Sigmoid colon (tissue), 6 donors: ENCODE measurements at regions not wholly inside any gene's neighbourhood (a gene's known extent, or its start where the extent isn't known, plus 50 kb on each side); places are given as distances from the start of the nearest gene placed in this dataset.

Source experiments
- DNase-seq: peaks from one replicate; pipeline ENCODE4 v3.0.0-alpha.2; 2019
- H3K27ac ChIP-seq, 4 donors: fragments of 200-600 bp; sonication (generic); one replicate each; pipeline ENCODE4 v1.5.1; 2016 to 2019; ENCODE audit warnings: mild to moderate bottlenecking in 1 of 4
- H3K27me3 ChIP-seq, 3 donors: fragments of 200-600 bp; sonication (generic); one replicate each; pipeline ENCODE4 v1.5.1; 2019; ENCODE audit warnings: mild to moderate bottlenecking in 1 of 3
- H3K36me3 ChIP-seq, 4 donors: fragments of 200-600 bp; sonication (generic); one replicate each; pipeline ENCODE4 v1.5.1; 2016 to 2019
- H3K4me1 ChIP-seq, 4 donors: fragments of 200-600 bp; sonication (generic); one replicate each; pipeline ENCODE4 v1.5.1; 2017 to 2019
- H3K4me3 ChIP-seq, 4 donors: fragments of 200-600 bp; sonication (generic); one replicate each; pipeline ENCODE4 v1.5.1; 2017 to 2019; ENCODE audit warnings: mild to moderate bottlenecking in 2 of 4, moderate library complexity in 1 of 4
- H3K9me3 ChIP-seq, 4 donors: fragments of 200-600 bp in 3 of 4; sonication (generic) in 3 of 4; one replicate each; pipeline versions ENCODE4 v1.5.1 to v1.6.1; 2013 to 2019
- EP300 ChIP-seq, 4 donors: sonication (generic); formaldehyde crosslinking; IDR thresholded peaks; one replicate each; pipeline ENCODE4 v1.6.1; 2017; ENCODE audit warnings: antibody characterized with exemption in 4 of 4
- POLR2A ChIP-seq, 2 donors: fragments of 450-650 bp; IDR thresholded peaks; one replicate each; pipeline ENCODE4 v1.6.1; 2016; ENCODE audit warnings: antibody characterized with exemption in 2 of 2, mild to moderate bottlenecking in 2 of 2, moderate library complexity in 2 of 2
- POLR2AphosphoS5 ChIP-seq, 4 donors: sonication (generic); formaldehyde crosslinking; IDR thresholded peaks; one replicate each; pipeline ENCODE4 v1.6.1; 2017; ENCODE audit warnings: antibody characterized with exemption in 4 of 4
- WGBS, 2 donors: extraction: QIAGEN DNeasy Blood & Tissue Kit; methylation state at CpG; one replicate each; pipeline ENCODE4 v1.1.7; 2013; 5-methylcytosine and 5-hydroxymethylcytosine counted together
- intact Hi-C: fragments of 100-400 bp; cut with DNase I; formaldehyde crosslinking; loops from one replicate; pipeline ENCODE4 v1.15.1; 2023
- TF ChIP-seq, protein P1 (sequence below), 4 experiments: fragments of 450-650 bp in 3 of 4; fragments of 200-600 bp in 1 of 4; IDR thresholded peaks; one replicate each; pipeline ENCODE4 v1.5.1; 2016 to 2019; ENCODE audit warnings: antibody characterized with exemption in 4 of 4, mild to moderate bottlenecking in 3 of 4, moderate library complexity in 2 of 4
- donor health status: healthy with polysubstance abuse.
- donor health status: healthy.

DNA sequence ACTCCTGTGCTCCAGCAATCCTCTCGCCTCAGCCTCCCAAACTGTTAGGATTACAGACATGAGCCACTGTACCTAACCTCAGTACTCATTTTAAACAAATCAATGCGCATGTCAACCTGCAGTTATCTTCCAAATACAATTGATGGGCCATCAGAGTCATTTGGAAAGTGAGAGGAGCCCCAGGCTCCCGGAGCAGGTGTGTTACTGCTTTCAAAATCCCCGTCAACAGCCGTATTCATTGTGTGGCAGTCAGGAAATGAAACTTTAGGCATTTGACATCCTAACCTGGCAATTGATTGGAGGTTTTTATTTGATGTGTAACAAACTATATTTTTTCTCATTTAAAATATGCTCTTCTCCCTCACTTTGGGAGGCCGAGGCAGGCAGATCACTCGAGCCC is 623.6 kb upstream of the TENM3 start:
- no peaks in the 10 kb centered on the region for H3K36me3 ChIP-seq
- intact Hi-C loops: no loop called here
- DNase-seq: no peak
- WGBS, 2 donors: 78 to 79% methylated on average over 7 of the region's 7 CpGs
- no peaks in the 10 kb centered on the region for H3K9me3 ChIP-seq
- no peaks in the 10 kb centered on the region for H3K4me1 ChIP-seq
- no peak for TF ChIP-seq POLR2AphosphoS5 (IDR thresholded peaks at IDR 0.05)
- TF ChIP-seq POLR2A (IDR thresholded peaks at IDR 0.05): no peak
- no peak for TF ChIP-seq EP300 (IDR thresholded peaks at IDR 0.05)
- TF ChIP-seq, protein P1, sequence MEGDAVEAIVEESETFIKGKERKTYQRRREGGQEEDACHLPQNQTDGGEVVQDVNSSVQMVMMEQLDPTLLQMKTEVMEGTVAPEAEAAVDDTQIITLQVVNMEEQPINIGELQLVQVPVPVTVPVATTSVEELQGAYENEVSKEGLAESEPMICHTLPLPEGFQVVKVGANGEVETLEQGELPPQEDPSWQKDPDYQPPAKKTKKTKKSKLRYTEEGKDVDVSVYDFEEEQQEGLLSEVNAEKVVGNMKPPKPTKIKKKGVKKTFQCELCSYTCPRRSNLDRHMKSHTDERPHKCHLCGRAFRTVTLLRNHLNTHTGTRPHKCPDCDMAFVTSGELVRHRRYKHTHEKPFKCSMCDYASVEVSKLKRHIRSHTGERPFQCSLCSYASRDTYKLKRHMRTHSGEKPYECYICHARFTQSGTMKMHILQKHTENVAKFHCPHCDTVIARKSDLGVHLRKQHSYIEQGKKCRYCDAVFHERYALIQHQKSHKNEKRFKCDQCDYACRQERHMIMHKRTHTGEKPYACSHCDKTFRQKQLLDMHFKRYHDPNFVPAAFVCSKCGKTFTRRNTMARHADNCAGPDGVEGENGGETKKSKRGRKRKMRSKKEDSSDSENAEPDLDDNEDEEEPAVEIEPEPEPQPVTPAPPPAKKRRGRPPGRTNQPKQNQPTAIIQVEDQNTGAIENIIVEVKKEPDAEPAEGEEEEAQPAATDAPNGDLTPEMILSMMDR (IDR thresholded peaks at IDR 0.05): no peak
- no peak overlapping the region for H3K4me3 ChIP-seq
- H3K27me3 ChIP-seq: no peaks in the 10 kb centered on the region
- no peak overlapping the region for H3K27ac ChIP-seq

DNA sequence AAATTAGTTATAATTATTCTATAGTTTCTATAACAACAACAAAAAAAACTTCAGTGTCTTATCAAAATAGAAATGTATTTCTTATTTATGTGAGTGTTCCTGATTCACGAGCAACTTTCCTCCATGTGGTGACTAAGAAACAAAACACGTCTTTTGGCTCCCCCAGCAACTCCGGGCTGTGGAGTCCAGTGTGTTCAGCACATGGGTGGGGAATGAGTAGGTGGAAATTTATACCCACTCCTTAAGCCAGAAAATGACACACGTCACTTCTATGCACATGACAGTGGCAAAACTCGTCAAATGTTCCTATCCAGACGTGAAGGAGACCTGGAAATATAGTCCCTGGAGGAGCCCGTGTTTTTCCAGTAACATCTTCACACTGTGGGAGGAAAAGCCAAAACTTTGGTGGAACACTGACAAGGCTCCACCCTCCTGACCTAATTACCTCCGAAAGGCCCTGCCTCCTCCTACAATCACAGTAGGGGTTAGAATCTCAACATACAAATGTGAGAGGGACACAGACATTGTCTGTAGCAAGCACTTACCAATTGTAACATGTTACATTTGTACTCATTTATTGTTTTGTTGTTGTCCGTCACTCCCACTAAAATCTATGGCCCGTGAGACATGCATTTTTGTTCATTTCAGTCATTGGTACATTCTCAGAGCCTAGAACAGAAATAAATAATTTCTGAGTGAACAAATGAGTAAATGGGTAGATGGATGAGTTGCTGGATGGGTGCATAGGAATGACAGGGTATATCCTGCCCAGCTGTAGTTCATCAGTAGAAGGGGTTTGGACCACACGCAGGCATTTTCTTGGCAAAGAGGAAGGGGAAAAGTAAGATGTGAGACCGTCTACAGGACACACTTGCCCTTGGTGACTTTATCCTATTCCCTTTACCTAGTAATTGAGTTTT is 605.8 kb upstream of the TENM3 start:
- H3K27ac ChIP-seq: no peak overlapping the region
- intact Hi-C loops: no loop called here
- WGBS, 2 donors: 79 to 87% methylated on average over 12 of the region's 12 CpGs

DNA sequence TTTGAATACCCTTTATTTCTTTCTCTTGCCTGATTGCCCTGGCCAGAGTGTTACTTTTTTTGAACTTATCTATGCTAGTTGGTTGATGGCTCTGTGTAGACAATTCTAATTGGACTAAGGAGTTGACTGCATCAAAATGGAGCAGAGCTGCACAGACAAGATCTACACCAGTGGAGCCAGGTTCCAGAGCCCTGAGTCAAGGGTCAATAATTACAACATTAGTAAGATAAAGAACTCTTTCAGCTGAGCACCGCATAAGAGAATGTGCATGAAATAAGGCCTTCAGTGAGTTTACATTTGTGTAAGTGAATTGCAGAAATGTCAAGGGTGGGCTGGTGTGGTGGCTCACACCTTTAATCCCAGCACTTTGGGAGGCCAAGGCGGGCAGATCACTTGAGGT is 599.7 kb upstream of the TENM3 start:
- Histone ChIP-seq H3K27me3 (peaks cover 0 to 4% (median 0%) of the 10 kb centered on the region in 3 donors), H3K36me3 (no peaks in the 10 kb centered on the region), H3K4me1 (no peaks in the 10 kb centered on the region), H3K4me3 (no peak overlapping the region), H3K27ac (no peak overlapping the region), H3K9me3 (peaks cover 0 to 3% (median 0%) of the 10 kb centered on the region in 4 donors)
- intact Hi-C loops: no loop called here
- DNase-seq: no peak
- TF ChIP-seq EP300 (IDR thresholded peaks at IDR 0.05) (no peak), POLR2A (IDR thresholded peaks at IDR 0.05) (no peak), POLR2AphosphoS5 (IDR thresholded peaks at IDR 0.05) (no peak)
- TF ChIP-seq, protein P1 (IDR thresholded peaks at IDR 0.05): no peak
- WGBS, 2 donors: 83 to 94% methylated on average over 2 of the region's 2 CpGs

More for the DNA sequence above, 605.8 kb upstream of the TENM3 start:
- Histone ChIP-seq H3K4me3 (no peak overlapping the region), H3K27me3 (no peaks in the 10 kb centered on the region), H3K4me1 (no peaks in the 10 kb centered on the region), H3K36me3 (no peaks in the 10 kb centered on the region), H3K9me3 (no peaks in the 10 kb centered on the region)
- no peak for DNase-seq
- TF ChIP-seq POLR2A (IDR thresholded peaks at IDR 0.05) (no peak), POLR2AphosphoS5 (IDR thresholded peaks at IDR 0.05) (no peak), EP300 (IDR thresholded peaks at IDR 0.05) (no peak)
- TF ChIP-seq, protein P1 (IDR thresholded peaks at IDR 0.05): no peak

DNA sequence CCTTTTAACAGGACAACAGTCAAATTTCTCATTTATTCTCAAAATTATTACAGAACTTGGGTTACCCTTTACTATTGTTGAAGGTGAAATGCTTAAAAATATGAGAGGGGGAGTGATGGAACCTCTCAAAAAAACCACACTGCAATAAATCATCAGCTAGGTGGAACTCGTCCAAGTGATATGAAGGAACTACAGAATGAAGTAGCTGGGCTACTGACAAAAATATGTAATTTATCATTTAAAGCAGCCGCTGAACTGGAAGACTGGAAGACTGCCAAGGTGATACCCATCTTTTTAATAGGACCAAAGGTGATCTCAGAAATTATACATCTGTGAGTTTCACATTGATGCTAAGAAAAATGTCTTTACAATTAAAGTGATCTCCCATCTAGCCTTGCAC is 597.7 kb upstream of the TENM3 start:
- Histone ChIP-seq H3K36me3 (no peaks in the 10 kb centered on the region), H3K4me1 (no peaks in the 10 kb centered on the region), H3K27ac (no peak overlapping the region), H3K9me3 (peaks cover 0 to 3% (median 0%) of the 10 kb centered on the region in 4 donors), H3K27me3 (peaks cover 0 to 4% (median 0%) of the 10 kb centered on the region in 3 donors), H3K4me3 (no peak overlapping the region)
- intact Hi-C loops: no loop called here
- WGBS, 2 donors: 38 to 51% methylated on average over 2 of the region's 2 CpGs
- TF ChIP-seq POLR2A (IDR thresholded peaks at IDR 0.05) (no peak), EP300 (IDR thresholded peaks at IDR 0.05) (no peak), POLR2AphosphoS5 (IDR thresholded peaks at IDR 0.05) (no peak)
- DNase-seq: no peak

DNA sequence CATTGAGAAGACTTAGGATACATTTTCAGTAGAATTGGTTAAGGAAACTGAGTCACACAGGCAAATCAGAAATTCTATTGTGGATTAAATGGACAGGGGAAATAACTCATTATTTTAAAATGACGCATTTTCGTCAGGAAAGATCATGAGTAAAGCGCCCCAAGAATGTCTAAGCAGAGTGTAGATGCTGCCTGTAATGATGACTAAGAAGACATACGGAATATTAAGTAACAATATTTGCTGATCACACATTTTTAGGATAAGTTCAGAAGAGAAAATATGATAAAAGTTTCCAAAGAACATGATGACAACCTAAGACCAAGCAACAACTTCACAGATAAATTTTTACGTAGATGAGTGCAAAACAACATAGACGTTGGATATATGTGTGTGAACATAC is 596.3 kb upstream of the TENM3 start:
- Histone ChIP-seq H3K9me3 (peaks cover 0 to 3% (median 0%) of the 10 kb centered on the region in 4 donors), H3K27ac (no peak overlapping the region), H3K4me1 (no peaks in the 10 kb centered on the region), H3K4me3 (no peak overlapping the region), H3K27me3 (peaks cover 0 to 4% (median 0%) of the 10 kb centered on the region in 3 donors), H3K36me3 (no peaks in the 10 kb centered on the region)
- intact Hi-C loops: no loop called here
- no peak for DNase-seq
- WGBS, 2 donors: 86 to 90% methylated on average over 6 of the region's 6 CpGs
- TF ChIP-seq POLR2AphosphoS5 (IDR thresholded peaks at IDR 0.05) (no peak), EP300 (IDR thresholded peaks at IDR 0.05) (no peak), POLR2A (IDR thresholded peaks at IDR 0.05) (no peak)
- TF ChIP-seq, protein P1 (IDR thresholded peaks at IDR 0.05): no peak
